ENCODE measurements at regions not wholly inside any gene's neighbourhood (a gene's known extent, or its start where the extent isn't known, plus 50 kb on each side); places are given as distances from the start of the nearest gene placed in this dataset.
"Not testable (repeated sequence)": the region's sequence is repeated elsewhere in the genome, so short reads cannot be mapped to it uniquely, and the experiment has no call there.

DNA sequence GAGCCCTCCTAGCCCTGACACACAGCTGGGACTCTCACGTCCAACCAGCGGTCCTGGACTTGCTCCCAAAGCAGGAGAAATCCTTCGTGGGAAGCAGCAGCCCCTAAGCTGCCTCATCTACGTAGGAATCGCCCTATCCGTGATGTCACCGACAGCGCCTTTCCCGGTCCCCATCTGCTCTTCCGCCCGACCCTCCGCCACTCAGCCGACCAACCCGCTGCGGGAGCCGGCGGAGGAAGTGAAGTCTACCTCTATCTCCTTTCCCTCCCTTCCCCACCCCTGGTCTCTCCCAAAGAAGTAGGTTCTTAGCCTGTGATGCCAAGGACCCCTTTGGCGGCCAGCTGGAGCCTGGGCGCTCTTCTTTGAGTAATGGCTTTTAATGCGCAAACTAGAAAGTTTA lies 272.1 kb downstream of the FAM72C start:
- no peak for DNase-seq (ENCODE audit: low read depth in 3 of 3)

GRCh38 chr1:143699115-143699514 lies 272.7 kb downstream of the FAM72C start:
- no peak for DNase-seq (ENCODE audit: low read depth in 3 of 3)

- peak in 1 of 3 experiments; percentile 20 for DNase-seq (ENCODE audit: low read depth in 3 of 3)
These were observed 273.8 kb downstream of the FAM72C start for GRCh38 chr1:143698016-143698415.

DNA sequence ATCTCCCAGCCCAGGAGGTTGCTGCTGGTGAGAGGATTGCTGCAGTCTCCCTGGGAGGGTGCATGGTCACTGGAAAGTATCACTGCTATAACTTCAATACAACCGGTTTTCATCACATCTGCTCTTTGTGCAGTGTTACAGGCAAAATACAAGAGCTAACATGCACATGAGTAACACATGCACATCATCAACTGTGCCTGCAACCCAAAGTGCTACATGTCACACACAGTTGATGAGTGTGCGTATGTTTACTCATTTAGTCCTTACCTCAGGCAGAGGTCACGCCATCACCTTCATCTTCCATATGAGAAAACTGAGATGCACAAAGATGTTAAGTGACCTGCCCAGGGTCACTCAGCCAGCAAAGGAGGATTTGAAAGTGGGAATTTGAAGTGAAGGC lies 277.7 kb downstream of the FAM72C start:
- no peak for DNase-seq (ENCODE audit: low read depth in 3 of 3)

GRCh38 chr1:143691971-143692529 lies 279.7 kb downstream of the FAM72C start:
- no peak for DNase-seq (ENCODE audit: low read depth in 3 of 3)

- no peak for DNase-seq (ENCODE audit: low read depth in 3 of 3)
These were observed 280.3 kb downstream of the FAM72C start for GRCh38 chr1:143691400-143691891.

DNA sequence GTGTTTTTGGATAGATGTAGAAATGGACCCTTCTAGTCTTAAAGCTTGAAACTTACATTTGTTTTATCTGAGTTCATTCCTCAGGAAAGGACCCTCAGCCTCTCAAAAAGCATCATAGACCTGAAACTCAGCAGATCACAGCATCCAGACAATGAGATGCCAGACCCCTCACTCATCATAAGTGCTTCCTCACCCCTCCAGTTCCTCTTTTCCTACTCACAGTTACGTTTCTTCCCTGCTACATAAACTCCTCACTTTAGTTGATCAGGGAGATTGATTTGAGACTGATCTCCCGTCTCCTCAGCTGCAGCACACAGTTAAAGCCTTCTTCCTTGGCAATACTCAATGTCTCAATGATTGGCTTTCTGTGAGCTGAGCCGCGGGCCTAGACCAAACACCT lies 282.0 kb downstream of the FAM72C start:
- DNase-seq (ENCODE audit: low read depth in 3 of 3) = no peak

DNA sequence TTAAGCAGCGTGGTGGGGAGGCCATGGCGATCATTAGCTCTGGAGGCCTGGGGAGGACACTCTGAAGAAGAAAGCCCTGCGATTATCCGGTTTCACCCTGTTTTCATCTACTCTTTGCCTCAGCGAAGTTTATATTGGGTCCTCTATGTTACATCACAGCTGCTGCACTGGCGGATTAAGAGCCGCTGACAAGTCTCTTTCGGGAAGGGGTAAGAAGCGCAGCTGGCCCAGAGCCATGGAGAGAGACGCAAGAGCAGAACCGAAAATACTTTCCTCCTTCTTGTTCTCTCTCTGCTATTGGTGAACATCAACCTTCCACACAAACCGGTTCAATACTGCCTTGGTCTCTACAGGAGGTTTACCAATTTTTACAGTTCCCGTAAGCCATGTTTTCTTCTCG lies 291.5 kb downstream of the FAM72C start:
- no peak for DNase-seq (ENCODE audit: low read depth in 3 of 3)

DNA sequence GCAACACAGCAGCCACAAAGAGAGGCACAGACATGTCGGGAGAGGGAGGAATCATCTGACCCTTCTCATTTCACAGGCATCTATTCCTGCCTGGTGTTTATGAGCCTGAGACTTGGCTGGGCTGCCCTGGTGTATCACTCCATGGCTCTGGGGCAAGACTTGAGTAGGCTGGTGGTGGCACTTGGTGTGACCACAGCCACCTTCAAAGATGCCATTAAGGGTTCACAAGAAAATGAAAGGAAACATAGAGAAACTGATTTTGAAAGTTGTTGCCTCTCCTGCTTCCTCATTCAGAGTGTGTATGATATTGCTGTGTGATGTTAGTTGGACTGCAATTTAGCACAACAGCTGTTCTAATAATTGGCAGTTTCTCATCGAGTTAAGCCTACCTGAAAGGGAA lies 298.8 kb downstream of the FAM72C start:
- no peak for DNase-seq (ENCODE audit: low read depth in 3 of 3)

DNA sequence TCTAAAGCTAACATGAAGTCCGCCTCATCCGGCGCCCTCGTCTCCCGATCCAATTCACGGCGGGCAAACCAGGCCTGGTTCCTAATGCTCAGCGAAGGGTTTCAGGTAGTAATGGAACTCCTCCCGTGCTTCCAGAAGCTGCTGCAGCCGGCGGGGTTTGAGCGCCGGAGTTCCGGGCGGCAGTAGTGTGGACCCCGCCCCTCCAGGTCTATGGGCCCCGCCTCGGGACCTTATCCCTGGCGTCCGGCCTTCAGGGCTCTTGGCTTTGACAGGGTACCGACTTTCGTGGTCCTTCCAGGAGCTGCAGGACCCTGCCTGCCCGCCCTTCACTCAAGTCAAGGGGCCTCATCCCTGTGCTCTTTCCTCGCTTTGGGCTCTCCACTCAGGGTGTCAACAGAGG lies 304.1 kb downstream of the FAM72C start:
- no peak for DNase-seq (ENCODE audit: low read depth in 3 of 3)

- no peak for DNase-seq (ENCODE audit: low read depth in 3 of 3)
These were observed 304.9 kb downstream of the FAM72C start for GRCh38 chr1:143666851-143667250.

GRCh38 chr1:143665606-143666005 lies 306.2 kb downstream of the FAM72C start:
- DNase-seq (ENCODE audit: low read depth in 3 of 3) = no peak

GRCh38 chr1:143663056-143663455 lies 308.7 kb downstream of the FAM72C start:
- not testable (repeated sequence) for DNase-seq (ENCODE audit: low read depth in 3 of 3)

GRCh38 chr1:143661418-143662101 lies 310.2 kb downstream of the FAM72C start:
- no peak for DNase-seq (ENCODE audit: low read depth in 3 of 3)

DNA sequence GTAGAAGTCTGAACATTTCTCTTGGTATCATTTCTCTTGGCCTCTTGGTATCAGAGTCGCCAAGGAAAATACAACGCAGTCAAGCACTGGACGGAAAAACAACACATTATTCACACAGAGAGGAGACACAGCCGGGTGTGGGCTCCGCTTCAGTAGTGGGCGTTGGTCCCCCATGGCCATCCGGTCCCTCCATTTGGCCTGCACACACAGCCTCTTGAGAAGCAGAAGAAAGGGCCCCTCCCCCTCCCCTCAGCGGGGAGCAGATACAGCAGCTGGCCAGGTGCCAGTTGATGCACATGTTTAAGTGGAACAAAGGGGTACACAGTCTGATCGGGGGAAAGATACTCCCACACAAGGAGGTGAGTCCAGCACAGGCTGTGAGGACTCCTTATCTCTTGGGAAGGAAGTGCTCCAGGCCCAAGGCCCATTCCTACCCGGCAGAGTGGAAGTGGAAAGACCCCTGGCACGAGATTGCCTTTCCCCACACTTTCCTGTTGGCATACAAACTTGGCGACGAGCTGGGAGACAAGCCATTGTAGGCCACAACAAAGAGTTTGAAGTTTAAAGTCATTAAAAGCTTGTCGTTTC lies 311.3 kb downstream of the FAM72C start:
- DNase-seq (ENCODE audit: low read depth in 3 of 3) = no peak

DNA sequence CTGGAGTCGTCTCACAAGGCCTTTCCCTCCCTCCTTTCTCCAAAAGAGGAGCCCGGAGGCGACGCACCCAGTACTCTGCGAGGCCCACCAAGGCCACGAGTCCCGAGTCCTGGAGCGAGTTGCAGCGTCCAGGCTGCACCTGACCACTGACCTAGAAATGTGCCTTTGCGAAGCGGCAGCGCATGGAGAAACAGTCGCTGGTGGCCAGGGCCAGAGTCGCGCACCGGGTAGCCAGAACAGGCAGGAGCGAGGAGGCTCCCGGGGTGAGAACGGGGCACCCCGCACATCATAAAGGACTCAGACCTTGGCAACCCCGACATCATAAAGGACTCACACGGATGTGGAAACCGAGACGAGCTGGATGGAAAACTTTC lies 318.4 kb downstream of the FAM72C start:
- DNase-seq (ENCODE audit: low read depth in 3 of 3) = no peak

DNA sequence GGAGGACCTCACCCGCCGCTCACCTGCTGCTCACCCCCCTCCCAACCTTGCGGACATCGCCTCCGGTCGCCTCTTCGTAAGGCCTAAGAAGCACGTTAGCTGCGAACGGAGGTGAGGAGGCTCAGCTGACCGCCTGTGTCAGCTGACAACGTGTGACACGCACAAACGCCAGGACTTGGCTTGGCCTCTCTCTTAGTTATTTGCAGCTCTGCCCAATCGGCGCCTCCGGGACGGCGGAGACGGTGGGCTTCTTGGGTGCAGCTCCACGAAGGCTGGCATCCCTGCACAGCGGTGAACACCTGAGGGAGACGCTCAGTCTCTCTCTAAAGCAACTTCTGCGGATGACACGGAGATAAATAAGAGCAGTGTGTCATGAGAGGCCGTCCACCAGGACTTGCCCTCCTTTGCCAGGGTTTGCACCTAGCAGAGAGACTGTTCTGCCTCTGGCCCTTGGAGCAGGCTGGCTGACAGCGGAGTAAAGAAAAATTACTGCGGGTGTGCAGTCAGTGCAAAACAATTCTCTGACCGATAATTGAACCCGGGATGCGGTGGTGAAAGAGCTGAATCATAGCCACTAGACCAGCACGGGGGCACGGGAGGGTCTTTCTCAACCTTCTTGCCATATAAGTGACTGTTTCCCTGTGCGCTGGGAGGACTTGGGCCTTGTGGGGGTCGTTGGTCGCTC lies 318.9 kb downstream of the FAM72C start:
- DNase-seq (ENCODE audit: low read depth in 3 of 3) = no peak

- DNase-seq (ENCODE audit: low read depth in 3 of 3) = no peak
These were observed 319.6 kb downstream of the FAM72C start for GRCh38 chr1:143652187-143652586.

- DNase-seq (ENCODE audit: low read depth in 3 of 3) = no peak
These were observed 320.3 kb downstream of the FAM72C start for GRCh38 chr1:143651350-143651992.

DNA sequence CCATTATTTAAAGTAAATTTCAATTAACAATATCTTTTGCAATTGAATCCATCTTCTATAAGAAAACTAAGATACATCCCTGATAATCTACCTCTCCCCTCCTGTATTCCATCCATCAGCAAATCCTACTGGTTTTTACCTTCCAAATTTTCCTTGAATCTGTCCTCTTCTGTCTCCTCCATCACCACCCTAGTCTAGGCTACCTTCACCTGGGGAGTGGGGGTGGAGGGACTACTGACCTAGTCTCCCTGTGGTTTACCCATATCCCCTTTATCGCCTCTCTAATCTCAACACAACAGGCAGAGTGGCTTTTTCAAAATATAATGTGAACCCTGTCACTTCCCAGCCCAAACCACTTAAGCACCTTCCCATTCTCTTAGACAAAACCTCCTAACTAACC lies 327.8 kb downstream of the FAM72C start:
- not testable (repeated sequence) for DNase-seq (ENCODE audit: low read depth in 3 of 3)

DNA sequence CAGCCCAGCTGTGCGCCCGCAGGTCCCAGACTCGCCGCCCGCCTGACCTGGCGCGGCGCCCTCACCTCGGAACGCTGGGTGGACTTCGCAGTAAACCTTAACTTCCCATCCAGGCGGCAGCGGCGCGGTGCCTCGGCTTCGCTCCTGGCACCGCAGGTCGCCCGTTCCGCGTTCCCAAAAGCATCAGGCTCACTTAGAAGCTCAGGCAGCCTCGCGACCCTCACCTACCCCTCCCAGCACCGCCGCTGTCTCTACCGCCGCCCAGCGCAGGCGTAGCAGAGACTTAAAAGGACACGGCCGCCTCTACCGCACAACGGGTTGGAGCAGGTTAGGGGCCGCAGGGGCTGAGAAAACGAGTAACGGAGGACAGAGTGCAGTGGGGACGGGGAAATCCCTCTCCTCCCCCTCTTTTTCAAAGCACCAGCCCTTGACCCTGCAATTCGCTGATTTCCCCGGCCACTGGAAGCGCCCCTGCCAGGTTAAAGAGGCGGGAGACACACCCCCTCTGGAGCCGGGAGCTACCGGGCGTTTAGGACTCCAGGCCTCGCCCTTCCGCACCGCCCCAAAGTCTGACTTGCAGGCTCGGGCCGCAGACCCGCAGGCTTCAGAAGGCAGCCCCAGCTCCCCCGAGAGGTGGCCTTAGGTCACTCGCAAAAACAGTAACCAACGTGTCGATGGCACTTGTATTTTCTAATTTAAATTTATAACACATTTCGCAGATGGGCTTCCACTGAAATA lies 328.5 kb downstream of the FAM72C start:
- no peak for DNase-seq (ENCODE audit: low read depth in 3 of 3)

DNA sequence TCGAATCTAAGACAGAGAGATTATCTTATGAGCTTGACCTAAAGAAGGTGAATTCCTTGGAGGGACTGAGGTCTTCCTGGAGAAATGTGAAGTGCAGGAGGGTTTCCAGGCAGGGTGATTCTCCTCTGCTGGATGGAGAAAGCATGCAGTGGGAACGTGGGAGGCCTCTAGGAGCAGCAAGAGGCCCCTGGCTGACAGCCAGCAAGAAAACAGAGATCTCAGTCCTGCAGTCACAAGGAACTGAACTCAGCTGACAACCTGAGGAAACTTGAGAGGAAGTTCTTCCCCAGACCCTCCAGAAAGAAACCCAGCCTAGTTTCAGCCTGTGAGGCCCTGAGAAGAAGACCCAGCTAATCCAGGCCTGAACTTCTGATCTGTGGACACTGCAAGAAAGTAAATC lies 345.9 kb downstream of the FAM72C start:
- DNase-seq (ENCODE audit: low read depth in 3 of 3) = no peak
